ENCODE measurements at regions not wholly inside any gene's neighbourhood (a gene's known extent, or its start where the extent isn't known, plus 50 kb on each side); places are given as distances from the start of the nearest gene placed in this dataset.

DNA sequence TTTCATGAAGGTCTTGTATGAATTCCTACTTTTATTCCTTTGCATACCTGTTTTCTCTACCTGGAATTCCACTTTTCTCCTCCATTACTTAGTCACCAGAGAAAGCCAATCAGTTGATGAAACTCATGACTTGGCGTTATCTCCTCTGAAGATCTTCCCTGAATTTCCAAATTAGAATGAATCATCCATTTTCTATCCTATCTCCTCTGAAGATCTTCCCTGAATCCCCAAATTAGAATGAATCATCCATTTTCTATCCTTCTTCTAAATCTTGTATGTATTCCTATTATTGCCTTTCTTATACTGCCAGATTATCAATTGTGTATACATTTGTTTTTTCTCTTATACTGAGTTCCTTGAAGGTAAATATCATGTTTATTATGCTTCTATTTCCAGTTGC, 440.4 kb downstream of the CCDC85A start (continued):
- TF ChIP-seq, protein P1, sequence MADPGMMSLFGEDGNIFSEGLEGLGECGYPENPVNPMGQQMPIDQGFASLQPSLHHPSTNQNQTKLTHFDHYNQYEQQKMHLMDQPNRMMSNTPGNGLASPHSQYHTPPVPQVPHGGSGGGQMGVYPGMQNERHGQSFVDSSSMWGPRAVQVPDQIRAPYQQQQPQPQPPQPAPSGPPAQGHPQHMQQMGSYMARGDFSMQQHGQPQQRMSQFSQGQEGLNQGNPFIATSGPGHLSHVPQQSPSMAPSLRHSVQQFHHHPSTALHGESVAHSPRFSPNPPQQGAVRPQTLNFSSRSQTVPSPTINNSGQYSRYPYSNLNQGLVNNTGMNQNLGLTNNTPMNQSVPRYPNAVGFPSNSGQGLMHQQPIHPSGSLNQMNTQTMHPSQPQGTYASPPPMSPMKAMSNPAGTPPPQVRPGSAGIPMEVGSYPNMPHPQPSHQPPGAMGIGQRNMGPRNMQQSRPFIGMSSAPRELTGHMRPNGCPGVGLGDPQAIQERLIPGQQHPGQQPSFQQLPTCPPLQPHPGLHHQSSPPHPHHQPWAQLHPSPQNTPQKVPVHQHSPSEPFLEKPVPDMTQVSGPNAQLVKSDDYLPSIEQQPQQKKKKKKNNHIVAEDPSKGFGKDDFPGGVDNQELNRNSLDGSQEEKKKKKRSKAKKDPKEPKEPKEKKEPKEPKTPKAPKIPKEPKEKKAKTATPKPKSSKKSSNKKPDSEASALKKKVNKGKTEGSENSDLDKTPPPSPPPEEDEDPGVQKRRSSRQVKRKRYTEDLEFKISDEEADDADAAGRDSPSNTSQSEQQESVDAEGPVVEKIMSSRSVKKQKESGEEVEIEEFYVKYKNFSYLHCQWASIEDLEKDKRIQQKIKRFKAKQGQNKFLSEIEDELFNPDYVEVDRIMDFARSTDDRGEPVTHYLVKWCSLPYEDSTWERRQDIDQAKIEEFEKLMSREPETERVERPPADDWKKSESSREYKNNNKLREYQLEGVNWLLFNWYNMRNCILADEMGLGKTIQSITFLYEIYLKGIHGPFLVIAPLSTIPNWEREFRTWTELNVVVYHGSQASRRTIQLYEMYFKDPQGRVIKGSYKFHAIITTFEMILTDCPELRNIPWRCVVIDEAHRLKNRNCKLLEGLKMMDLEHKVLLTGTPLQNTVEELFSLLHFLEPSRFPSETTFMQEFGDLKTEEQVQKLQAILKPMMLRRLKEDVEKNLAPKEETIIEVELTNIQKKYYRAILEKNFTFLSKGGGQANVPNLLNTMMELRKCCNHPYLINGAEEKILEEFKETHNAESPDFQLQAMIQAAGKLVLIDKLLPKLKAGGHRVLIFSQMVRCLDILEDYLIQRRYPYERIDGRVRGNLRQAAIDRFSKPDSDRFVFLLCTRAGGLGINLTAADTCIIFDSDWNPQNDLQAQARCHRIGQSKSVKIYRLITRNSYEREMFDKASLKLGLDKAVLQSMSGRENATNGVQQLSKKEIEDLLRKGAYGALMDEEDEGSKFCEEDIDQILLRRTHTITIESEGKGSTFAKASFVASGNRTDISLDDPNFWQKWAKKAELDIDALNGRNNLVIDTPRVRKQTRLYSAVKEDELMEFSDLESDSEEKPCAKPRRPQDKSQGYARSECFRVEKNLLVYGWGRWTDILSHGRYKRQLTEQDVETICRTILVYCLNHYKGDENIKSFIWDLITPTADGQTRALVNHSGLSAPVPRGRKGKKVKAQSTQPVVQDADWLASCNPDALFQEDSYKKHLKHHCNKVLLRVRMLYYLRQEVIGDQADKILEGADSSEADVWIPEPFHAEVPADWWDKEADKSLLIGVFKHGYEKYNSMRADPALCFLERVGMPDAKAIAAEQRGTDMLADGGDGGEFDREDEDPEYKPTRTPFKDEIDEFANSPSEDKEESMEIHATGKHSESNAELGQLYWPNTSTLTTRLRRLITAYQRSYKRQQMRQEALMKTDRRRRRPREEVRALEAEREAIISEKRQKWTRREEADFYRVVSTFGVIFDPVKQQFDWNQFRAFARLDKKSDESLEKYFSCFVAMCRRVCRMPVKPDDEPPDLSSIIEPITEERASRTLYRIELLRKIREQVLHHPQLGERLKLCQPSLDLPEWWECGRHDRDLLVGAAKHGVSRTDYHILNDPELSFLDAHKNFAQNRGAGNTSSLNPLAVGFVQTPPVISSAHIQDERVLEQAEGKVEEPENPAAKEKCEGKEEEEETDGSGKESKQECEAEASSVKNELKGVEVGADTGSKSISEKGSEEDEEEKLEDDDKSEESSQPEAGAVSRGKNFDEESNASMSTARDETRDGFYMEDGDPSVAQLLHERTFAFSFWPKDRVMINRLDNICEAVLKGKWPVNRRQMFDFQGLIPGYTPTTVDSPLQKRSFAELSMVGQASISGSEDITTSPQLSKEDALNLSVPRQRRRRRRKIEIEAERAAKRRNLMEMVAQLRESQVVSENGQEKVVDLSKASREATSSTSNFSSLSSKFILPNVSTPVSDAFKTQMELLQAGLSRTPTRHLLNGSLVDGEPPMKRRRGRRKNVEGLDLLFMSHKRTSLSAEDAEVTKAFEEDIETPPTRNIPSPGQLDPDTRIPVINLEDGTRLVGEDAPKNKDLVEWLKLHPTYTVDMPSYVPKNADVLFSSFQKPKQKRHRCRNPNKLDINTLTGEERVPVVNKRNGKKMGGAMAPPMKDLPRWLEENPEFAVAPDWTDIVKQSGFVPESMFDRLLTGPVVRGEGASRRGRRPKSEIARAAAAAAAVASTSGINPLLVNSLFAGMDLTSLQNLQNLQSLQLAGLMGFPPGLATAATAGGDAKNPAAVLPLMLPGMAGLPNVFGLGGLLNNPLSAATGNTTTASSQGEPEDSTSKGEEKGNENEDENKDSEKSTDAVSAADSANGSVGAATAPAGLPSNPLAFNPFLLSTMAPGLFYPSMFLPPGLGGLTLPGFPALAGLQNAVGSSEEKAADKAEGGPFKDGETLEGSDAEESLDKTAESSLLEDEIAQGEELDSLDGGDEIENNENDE (IDR thresholded peaks at IDR 0.05; ENCODE audit: insufficient replicate concordance, low read length), result no peak
- TF ChIP-seq SIRT6 (IDR thresholded peaks at IDR 0.05; ENCODE audit: low read length) (no peak), CREB1 (IDR thresholded peaks at IDR 0.05) (no peak), TBP (IDR thresholded peaks at IDR 0.05; ENCODE audit: low read depth, low read length) (no peak), CBX8 (IDR thresholded peaks at IDR 0.05; ENCODE audit: borderline replicate concordance, low read depth, low read length) (no peak), MAFK (IDR thresholded peaks at IDR 0.05; ENCODE audit: low read depth, low read length) (no peak)

Measured in H1 (cell line).